MCF 10A (cell line): ENCODE measurements at regions not wholly inside any gene's neighbourhood (a gene's known extent, or its start where the extent isn't known, plus 50 kb on each side); places are given as distances from the start of the nearest gene placed in this dataset.

ENCODE experiments used
- BruUV-seq: library from RNA; stranded (reverse); fragments of 400-500 nt; replicated peaks from 2 replicates; lab custom pipeline; 2021; lab: Mats Ljungman, UMichigan
- CTCF ChIA-PET: fragments of 300-600 bp; sonication (Branson Sonifier 250); formaldehyde crosslinking; extraction: SDS; loops from one replicate; lab custom pipeline; 2021; ENCODE audit warnings: antibody characterized with exemption, inconsistent platforms; lab: Yijun Ruan, JAX
- POLR2A ChIA-PET: fragments of 300-600, 350-650 bp; sonication (Branson Sonifier 250); formaldehyde crosslinking; extraction: SDS; loops from one replicate; lab custom pipeline; 2020; ENCODE audit warnings: antibody characterized with exemption, inconsistent platforms; lab: Yijun Ruan, JAX
- DNase-seq: peaks from one replicate; pipeline ENCODE4 v3.0.0-alpha.2; 2018; ENCODE audit not compliant: unreplicated experiment
- H3K27ac Mint-ChIP-seq: one replicate; pipeline ENCODE4 v1.8.0; 2022; ENCODE audit warnings: mild to moderate bottlenecking, low read depth, mixed read lengths; ENCODE audit not compliant: unreplicated experiment
- H3K27me3 Mint-ChIP-seq: one replicate; pipeline ENCODE4 v1.8.0; 2022; ENCODE audit warnings: mixed read lengths; ENCODE audit not compliant: insufficient read depth, unreplicated experiment
- H3K36me3 Mint-ChIP-seq: one replicate; pipeline ENCODE4 v1.8.0; 2022; ENCODE audit warnings: mild to moderate bottlenecking, moderate library complexity, mixed read lengths; ENCODE audit not compliant: insufficient read depth, unreplicated experiment
- H3K4me1 Mint-ChIP-seq: one replicate; pipeline ENCODE4 v1.8.0; 2022; ENCODE audit warnings: mixed read lengths; ENCODE audit not compliant: insufficient read depth, unreplicated experiment
- H3K4me3 Mint-ChIP-seq: one replicate; pipeline ENCODE4 v1.8.0; 2022; ENCODE audit warnings: mild to moderate bottlenecking, moderate library complexity, mixed read lengths; ENCODE audit not compliant: unreplicated experiment
- H3K9me3 Mint-ChIP-seq: one replicate; pipeline ENCODE4 v1.8.0; 2022; ENCODE audit warnings: mixed read lengths; ENCODE audit not compliant: unreplicated experiment
- intact Hi-C: fragments of 100-400 bp; cut with micrococcal nuclease; formaldehyde crosslinking; loops from 2 replicates; pipeline ENCODE4 v1.14.1; 2022
- TF ChIP-seq, protein P1 (sequence below): fragments of 200-600 bp; IDR thresholded peaks from one replicate; pipeline ENCODE4 v1.8.0; 2022; ENCODE audit warnings: antibody characterized with exemption, mild to moderate bottlenecking; ENCODE audit not compliant: unreplicated experiment

GRCh38 chr13:111977179-111977506 lies 89.8 kb upstream of the SOX1 start:
- ChIA-PET CTCF (no interaction called here), POLR2A (no interaction called here)
- Mint-ChIP-seq H3K9me3 (peaks cover 34% of the 10 kb centered on the region), H3K27ac (no peak overlapping the region), H3K4me1 (no peaks in the 10 kb centered on the region), H3K4me3 (no peak overlapping the region), H3K27me3 (no peaks in the 10 kb centered on the region), H3K36me3 (no peaks in the 10 kb centered on the region)
- no TSS peak for BruUV-seq
- TF ChIP-seq, protein P1, sequence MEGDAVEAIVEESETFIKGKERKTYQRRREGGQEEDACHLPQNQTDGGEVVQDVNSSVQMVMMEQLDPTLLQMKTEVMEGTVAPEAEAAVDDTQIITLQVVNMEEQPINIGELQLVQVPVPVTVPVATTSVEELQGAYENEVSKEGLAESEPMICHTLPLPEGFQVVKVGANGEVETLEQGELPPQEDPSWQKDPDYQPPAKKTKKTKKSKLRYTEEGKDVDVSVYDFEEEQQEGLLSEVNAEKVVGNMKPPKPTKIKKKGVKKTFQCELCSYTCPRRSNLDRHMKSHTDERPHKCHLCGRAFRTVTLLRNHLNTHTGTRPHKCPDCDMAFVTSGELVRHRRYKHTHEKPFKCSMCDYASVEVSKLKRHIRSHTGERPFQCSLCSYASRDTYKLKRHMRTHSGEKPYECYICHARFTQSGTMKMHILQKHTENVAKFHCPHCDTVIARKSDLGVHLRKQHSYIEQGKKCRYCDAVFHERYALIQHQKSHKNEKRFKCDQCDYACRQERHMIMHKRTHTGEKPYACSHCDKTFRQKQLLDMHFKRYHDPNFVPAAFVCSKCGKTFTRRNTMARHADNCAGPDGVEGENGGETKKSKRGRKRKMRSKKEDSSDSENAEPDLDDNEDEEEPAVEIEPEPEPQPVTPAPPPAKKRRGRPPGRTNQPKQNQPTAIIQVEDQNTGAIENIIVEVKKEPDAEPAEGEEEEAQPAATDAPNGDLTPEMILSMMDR: no peak
- intact Hi-C loops: no loop called here
- no peak for DNase-seq

DNA sequence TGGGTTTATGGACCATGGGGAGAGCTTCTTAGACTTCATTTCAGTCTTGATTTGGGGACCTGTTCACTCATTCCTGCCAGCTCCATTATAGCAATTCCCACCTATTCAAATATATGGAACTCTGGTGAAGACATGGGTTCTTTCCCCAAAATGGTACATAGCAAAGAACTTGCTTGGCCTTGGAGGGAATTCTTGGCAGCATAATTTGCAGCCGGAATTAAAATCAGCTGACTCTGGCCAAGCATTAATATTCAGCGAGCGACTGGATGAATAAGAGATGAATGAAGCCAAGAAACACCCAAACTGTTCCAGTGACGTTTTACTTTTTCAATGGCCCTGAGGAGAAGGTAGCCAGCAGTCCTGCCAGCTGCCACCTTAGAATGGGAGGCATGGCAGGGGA lies 88.4 kb upstream of the SOX1 start:
- intact Hi-C loops: no loop called here
- Mint-ChIP-seq H3K27ac (no peak overlapping the region), H3K4me3 (no peak overlapping the region), H3K9me3 (peaks cover 37% of the 10 kb centered on the region), H3K4me1 (no peaks in the 10 kb centered on the region), H3K36me3 (no peaks in the 10 kb centered on the region), H3K27me3 (no peaks in the 10 kb centered on the region)
- ChIA-PET CTCF (no interaction called here), POLR2A (no interaction called here)
- TF ChIP-seq, protein P1: no peak
- BruUV-seq: no TSS peak
- DNase-seq: no peak

- intact Hi-C loops: no loop called here
- BruUV-seq: no TSS peak
- no peak overlapping the region for H3K27ac Mint-ChIP-seq
Measured at GRCh38 chr13:111980146-111980929, 86.6 kb upstream of the SOX1 start.

GRCh38 chr13:111981006-111981405 lies 85.9 kb upstream of the SOX1 start:
- H3K4me3 Mint-ChIP-seq: no peak overlapping the region
- ChIA-PET CTCF (interaction anchor here (0.6 kb wide), 1 partner anchor 222 kb away, joined by 3 read pairs; no protein-coding TSS in a partner anchor), POLR2A (no interaction called here)
- no peaks in the 10 kb centered on the region for H3K36me3 Mint-ChIP-seq
- DNase-seq: no peak
- H3K27ac Mint-ChIP-seq: no peak overlapping the region
- intact Hi-C loops: no loop called here
- H3K9me3 Mint-ChIP-seq: peaks cover 16% of the 10 kb centered on the region
- TF ChIP-seq, protein P1: no peak
- no TSS peak for BruUV-seq
- H3K4me1 Mint-ChIP-seq: no peaks in the 10 kb centered on the region
- no peaks in the 10 kb centered on the region for H3K27me3 Mint-ChIP-seq

More at GRCh38 chr13:111980146-111980929, 86.6 kb upstream of the SOX1 start:
- ChIA-PET CTCF (interaction anchor here (0.6 kb wide), 2 partner anchors 13 to 462 kb away, joined by 3 read pairs; no protein-coding TSS in a partner anchor), POLR2A (no interaction called here)
- TF ChIP-seq, protein P1: no peak
- Mint-ChIP-seq H3K4me3 (no peak overlapping the region), H3K36me3 (no peaks in the 10 kb centered on the region), H3K9me3 (peaks cover 19% of the 10 kb centered on the region), H3K27me3 (no peaks in the 10 kb centered on the region), H3K4me1 (no peaks in the 10 kb centered on the region)
- no peak for DNase-seq
